ENCODE measurements at regions not wholly inside any gene's neighbourhood (a gene's known extent, or its start where the extent isn't known, plus 50 kb on each side); places are given as distances from the start of the nearest gene placed in this dataset.

DNA sequence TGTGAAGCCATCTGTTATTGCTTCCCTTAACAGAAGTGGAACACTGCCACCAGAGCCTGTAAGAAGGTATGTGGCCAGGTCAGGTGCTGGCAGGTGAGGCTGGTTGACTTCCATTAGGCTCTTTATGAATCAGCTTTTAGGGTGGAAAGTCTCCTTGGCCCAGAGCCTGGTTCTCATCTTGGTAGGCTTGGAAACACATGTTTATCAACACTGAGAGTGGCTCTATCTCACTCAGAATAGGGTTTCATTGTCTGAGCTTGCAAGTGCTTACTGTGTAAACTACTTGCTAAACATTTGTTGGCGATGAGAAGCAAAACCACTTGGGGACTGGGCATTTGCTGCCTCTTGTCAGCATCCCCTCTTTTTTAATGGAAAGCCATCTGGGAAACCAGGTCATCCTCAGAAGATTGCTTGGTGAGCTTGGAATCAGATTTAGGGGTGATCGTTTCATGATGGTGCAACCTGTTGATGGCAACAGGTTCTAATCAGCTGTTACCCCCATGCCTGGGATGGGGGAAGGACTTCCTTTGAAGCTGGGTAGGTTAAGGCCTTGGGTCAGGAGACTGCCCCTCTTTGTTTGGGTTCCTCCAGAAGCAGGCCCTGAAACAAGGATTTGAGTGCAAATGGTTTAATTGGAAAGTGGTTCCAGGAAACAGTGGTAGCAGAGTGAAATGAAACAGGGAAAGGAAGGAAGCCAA lies 75.0 kb upstream of the AMPD3 start:
- no peaks in the 10 kb centered on the region for H3K36me3 ChIP-seq (ENCODE audit: control insufficient read depth, insufficient read depth, low read length)
- H3K27me3 ChIP-seq (ENCODE audit: control insufficient read depth, insufficient read depth, low read length), result no peaks in the 10 kb centered on the region
- no peak for DNase-seq (ENCODE audit: low read depth)
- ChIA-PET CTCF (interaction anchor here (1.0 to 5.1 kb wide), 5 partner anchors 13 to 74 kb away, joined by 3 to 18 read pairs (median 5); no protein-coding TSS in a partner anchor), POLR2A (interaction anchor here (1.2 kb wide), 1 partner anchor 70 kb away, joined by 13 read pairs; no protein-coding TSS in a partner anchor)
- TF ChIP-seq, protein P1, sequence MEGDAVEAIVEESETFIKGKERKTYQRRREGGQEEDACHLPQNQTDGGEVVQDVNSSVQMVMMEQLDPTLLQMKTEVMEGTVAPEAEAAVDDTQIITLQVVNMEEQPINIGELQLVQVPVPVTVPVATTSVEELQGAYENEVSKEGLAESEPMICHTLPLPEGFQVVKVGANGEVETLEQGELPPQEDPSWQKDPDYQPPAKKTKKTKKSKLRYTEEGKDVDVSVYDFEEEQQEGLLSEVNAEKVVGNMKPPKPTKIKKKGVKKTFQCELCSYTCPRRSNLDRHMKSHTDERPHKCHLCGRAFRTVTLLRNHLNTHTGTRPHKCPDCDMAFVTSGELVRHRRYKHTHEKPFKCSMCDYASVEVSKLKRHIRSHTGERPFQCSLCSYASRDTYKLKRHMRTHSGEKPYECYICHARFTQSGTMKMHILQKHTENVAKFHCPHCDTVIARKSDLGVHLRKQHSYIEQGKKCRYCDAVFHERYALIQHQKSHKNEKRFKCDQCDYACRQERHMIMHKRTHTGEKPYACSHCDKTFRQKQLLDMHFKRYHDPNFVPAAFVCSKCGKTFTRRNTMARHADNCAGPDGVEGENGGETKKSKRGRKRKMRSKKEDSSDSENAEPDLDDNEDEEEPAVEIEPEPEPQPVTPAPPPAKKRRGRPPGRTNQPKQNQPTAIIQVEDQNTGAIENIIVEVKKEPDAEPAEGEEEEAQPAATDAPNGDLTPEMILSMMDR (IDR thresholded peaks at IDR 0.05; ENCODE audit: insufficient read depth, low read depth, low read length), result no peak
- H3K4me3 ChIP-seq (ENCODE audit: low read depth, low read length), result no peak overlapping the region

DNA sequence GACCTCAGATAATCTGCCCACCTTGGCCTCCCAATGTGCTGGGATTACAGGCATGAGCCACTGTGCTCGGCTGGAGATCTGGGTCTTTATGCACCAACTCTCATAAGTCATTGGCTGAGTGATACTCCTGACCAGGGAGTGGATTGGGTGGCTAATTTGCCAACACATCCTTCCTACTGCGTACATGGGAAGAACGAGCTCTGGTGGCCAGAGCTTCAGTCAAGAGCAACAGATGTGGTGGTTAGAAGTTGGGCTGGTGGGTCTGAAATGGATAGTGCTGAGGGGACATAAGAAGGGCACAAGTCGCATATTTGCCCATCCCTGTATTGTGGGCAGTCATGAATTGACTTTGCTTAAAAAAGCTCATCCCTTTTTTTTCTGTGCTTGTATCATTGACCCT lies 74.1 kb upstream of the AMPD3 start:
- Histone ChIP-seq H3K36me3 (ENCODE audit: control insufficient read depth, insufficient read depth, low read length) (no peaks in the 10 kb centered on the region), H3K4me3 (ENCODE audit: low read depth, low read length) (no peak overlapping the region), H3K27me3 (ENCODE audit: control insufficient read depth, insufficient read depth, low read length) (no peaks in the 10 kb centered on the region)
- CTCF ChIA-PET, result interaction anchor here (0.7 to 5.1 kb wide), 2 partner anchors 11 to 14 kb away, joined by 3 to 18 read pairs; no protein-coding TSS in a partner anchor
- TF ChIP-seq, protein P1 (IDR thresholded peaks at IDR 0.05; ENCODE audit: insufficient read depth, low read depth, low read length), result no peak
- POLR2A ChIA-PET, result no interaction called here
- no peak for DNase-seq (ENCODE audit: low read depth)

DNA sequence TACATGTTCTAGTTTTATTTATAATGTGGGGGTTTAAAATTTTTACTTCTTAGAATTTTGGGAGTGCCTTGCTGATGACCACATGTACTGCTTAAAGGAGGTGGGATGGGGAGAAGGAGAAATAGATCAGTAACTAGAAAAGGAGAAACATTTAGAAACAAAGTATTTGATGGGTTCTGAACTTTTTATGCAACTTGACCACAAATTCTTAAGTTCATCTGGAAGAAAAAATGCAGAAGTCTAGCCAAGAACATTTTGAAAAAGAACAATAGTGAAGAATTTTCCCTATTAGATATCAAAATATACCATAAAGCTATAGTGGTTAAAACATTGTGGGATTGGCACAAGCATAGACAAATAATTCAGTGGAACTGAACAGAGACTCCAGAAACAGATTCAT lies 73.3 kb upstream of the AMPD3 start:
- Histone ChIP-seq H3K36me3 (ENCODE audit: control insufficient read depth, insufficient read depth, low read length) (no peaks in the 10 kb centered on the region), H3K4me3 (ENCODE audit: low read depth, low read length) (no peak overlapping the region), H3K27me3 (ENCODE audit: control insufficient read depth, insufficient read depth, low read length) (no peaks in the 10 kb centered on the region)
- ChIA-PET CTCF (interaction anchor here (1.5 to 5.1 kb wide), 2 partner anchors 15 to 54 kb away, joined by 3 to 18 read pairs; no protein-coding TSS in a partner anchor), POLR2A (no interaction called here)
- DNase-seq (ENCODE audit: low read depth), result no peak
- TF ChIP-seq, protein P1 (IDR thresholded peaks at IDR 0.05; ENCODE audit: insufficient read depth, low read depth, low read length), result no peak

DNA sequence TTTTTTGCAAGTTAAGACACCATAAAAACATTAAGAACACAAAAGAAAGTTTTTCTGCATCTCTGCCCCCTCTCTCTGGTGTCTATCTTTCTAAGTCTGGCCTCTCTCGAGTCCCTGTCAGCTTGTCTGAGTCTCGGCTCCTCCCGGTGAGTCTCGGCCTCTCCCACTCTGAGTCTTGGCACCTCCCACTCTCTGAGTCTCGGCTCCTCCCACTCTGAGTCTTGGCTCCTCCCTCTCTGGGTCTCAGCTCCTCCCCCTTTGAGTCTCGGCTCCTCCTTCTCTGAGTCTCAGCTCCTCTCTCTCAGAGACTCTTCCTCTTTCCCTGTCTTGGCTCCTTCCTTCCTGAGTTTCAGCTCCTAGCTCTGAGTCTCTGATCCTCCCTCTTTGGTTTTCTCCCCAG lies 72.5 kb upstream of the AMPD3 start:
- TF ChIP-seq, protein P1 (IDR thresholded peaks at IDR 0.05; ENCODE audit: insufficient read depth, low read depth, low read length), result no peak
- H3K4me3 ChIP-seq (ENCODE audit: low read depth, low read length), result no peak overlapping the region
- DNase-seq (ENCODE audit: low read depth), result no peak
- no peaks in the 10 kb centered on the region for H3K36me3 ChIP-seq (ENCODE audit: control insufficient read depth, insufficient read depth, low read length)
- H3K27me3 ChIP-seq (ENCODE audit: control insufficient read depth, insufficient read depth, low read length), result no peaks in the 10 kb centered on the region
- ChIA-PET POLR2A (interaction anchor here (0.9 kb wide), 1 partner anchor 1683 kb away, joined by 4 read pairs; no protein-coding TSS in a partner anchor), CTCF (interaction anchor here (0.8 to 5.1 kb wide), 4 partner anchors 16 to 158 kb away, joined by 3 to 18 read pairs (median 3); partner anchors contain the start of gene RNF141)

DNA sequence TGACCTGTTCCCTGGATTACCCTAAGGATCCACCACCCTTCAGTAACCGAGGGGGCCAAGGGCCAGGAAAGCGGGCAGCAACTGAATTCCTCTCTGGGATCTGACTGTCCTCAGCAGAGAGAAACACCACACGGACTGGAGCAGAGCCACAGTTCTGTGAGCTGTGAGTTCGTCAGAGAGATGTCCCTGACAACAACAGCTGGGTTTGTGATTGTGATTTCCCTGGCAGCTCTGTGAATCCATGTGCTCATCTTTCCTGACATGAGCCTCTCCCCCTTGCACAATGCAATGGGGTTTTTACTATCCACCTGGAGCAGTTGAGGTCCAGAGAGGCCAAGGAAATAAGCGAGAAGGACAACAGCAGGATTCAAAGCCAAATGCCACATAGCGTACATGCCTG lies 69.4 kb upstream of the AMPD3 start:
- no peaks in the 10 kb centered on the region for H3K36me3 ChIP-seq (ENCODE audit: control insufficient read depth, insufficient read depth, low read length)
- no peak for DNase-seq (ENCODE audit: low read depth)
- H3K27me3 ChIP-seq (ENCODE audit: control insufficient read depth, insufficient read depth, low read length), result no peaks in the 10 kb centered on the region
- no peak overlapping the region for H3K4me3 ChIP-seq (ENCODE audit: low read depth, low read length)
- ChIA-PET POLR2A (interaction anchor here (2.2 kb wide), 1 partner anchor 76 kb away, joined by 8 read pairs; no protein-coding TSS in a partner anchor), CTCF (interaction anchor here (1.0 to 1.5 kb wide), 2 partner anchors 19 to 344 kb away, joined by 4 to 6 read pairs; no protein-coding TSS in a partner anchor)
- TF ChIP-seq, protein P1 (IDR thresholded peaks at IDR 0.05; ENCODE audit: insufficient read depth, low read depth, low read length), result no peak
